Ishikawa (cell line): ENCODE measurements at regions not wholly inside any gene's neighbourhood (a gene's known extent, or its start where the extent isn't known, plus 50 kb on each side); places are given as distances from the start of the nearest gene placed in this dataset.

Experiments
- CEBPB ChIP-seq: IDR thresholded peaks from 2 replicates; pipeline ENCODE4 v1.6.1; 2012
- CREB1 ChIP-seq: IDR thresholded peaks from 2 replicates; pipeline ENCODE4 v1.6.1; 2012; ENCODE audit warnings: low read depth
- EGR1 ChIP-seq: IDR thresholded peaks from 2 replicates; pipeline ENCODE4 v1.6.1; 2012
- EP300 ChIP-seq: IDR thresholded peaks from 2 replicates; pipeline ENCODE4 v1.6.1; 2012; ENCODE audit warnings: borderline replicate concordance
- FOXM1 ChIP-seq: IDR thresholded peaks from 2 replicates; pipeline ENCODE4 v1.6.1; 2012; ENCODE audit warnings: low read depth, borderline replicate concordance
- MAX ChIP-seq: IDR thresholded peaks from 2 replicates; pipeline ENCODE4 v1.6.1; 2012
- NFIC ChIP-seq: IDR thresholded peaks from 2 replicates; pipeline ENCODE4 v1.6.1; 2012
- RAD21 ChIP-seq: IDR thresholded peaks from 2 replicates; pipeline ENCODE4 v1.6.1; 2012; ENCODE audit warnings: low read depth
- REST ChIP-seq: IDR thresholded peaks from 2 replicates; pipeline ENCODE4 v1.6.1; 2012; ENCODE audit warnings: low read depth, mild to moderate bottlenecking
- TAF1 ChIP-seq: IDR thresholded peaks from 2 replicates; pipeline ENCODE4 v1.6.1; 2012; ENCODE audit warnings: low read depth, mild to moderate bottlenecking
- TCF12 ChIP-seq: IDR thresholded peaks from 2 replicates; pipeline ENCODE4 v1.6.1; 2012; ENCODE audit warnings: low read depth
- TEAD4 ChIP-seq: IDR thresholded peaks from 2 replicates; pipeline ENCODE4 v1.6.1; 2012
- YY1 ChIP-seq: IDR thresholded peaks from 2 replicates; pipeline ENCODE4 v1.6.1; 2012; ENCODE audit warnings: low read depth
- ZBTB7A ChIP-seq: IDR thresholded peaks from 2 replicates; pipeline ENCODE4 v1.6.1; 2012; ENCODE audit warnings: low read depth
- TF ChIP-seq, protein P1 (sequence below): IDR thresholded peaks from 2 replicates; pipeline ENCODE4 v1.6.1; 2012

- no peak for TF ChIP-seq FOXM1
- no peak for TF ChIP-seq NFIC
- peak; percentile 60 for TF ChIP-seq RAD21
- TF ChIP-seq EGR1 = no peak
- no peak for TF ChIP-seq EP300
- no peak for TF ChIP-seq TAF1
- TF ChIP-seq, protein P1, sequence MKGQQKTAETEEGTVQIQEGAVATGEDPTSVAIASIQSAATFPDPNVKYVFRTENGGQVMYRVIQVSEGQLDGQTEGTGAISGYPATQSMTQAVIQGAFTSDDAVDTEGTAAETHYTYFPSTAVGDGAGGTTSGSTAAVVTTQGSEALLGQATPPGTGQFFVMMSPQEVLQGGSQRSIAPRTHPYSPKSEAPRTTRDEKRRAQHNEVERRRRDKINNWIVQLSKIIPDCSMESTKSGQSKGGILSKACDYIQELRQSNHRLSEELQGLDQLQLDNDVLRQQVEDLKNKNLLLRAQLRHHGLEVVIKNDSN = no peak
- TF ChIP-seq REST = no peak
- no peak for TF ChIP-seq CREB1
These were observed 1531.7 kb upstream of the SPRY2 start for GRCh38 chr13:81872581-81872980.

- no peak for TF ChIP-seq CEBPB
- no peak for TF ChIP-seq CREB1
- no peak for TF ChIP-seq TEAD4
- no peak for TF ChIP-seq MAX
- TF ChIP-seq FOXM1 = no peak
These were observed 1507.4 kb upstream of the SPRY2 start for GRCh38 chr13:81848291-81848690.

- TF ChIP-seq CEBPB (no peak), FOXM1 (no peak), NFIC (no peak), TCF12 (no peak)
These were observed 1505.8 kb upstream of the SPRY2 start for GRCh38 chr13:81846771-81847170.

DNA sequence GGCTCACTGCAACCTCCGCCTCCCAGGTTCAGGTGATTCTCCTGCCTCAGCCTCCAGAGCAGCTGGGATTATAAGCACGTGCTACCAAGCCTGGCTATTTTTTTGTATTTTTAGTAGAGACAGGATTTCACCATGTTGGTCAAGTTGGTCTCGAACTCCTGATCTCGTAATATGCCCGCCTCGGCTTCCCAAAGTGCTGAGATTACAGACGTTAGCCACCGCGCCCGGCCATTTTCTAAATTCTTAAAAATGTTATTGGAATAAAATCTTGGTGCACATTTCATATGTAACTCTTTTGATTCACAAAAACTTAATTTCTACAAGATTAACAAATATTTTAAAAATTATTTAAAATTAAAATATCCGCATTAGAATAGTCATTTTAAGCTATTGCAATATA, 1480.3 kb upstream of the SPRY2 start:
- TF ChIP-seq TCF12 (no peak), CEBPB (no peak), TEAD4 (no peak), NFIC (no peak), TAF1 (no peak), YY1 (no peak), ZBTB7A (no peak), EP300 (no peak), EGR1 (no peak), REST (no peak), MAX (no peak), RAD21 (no peak), CREB1 (no peak), FOXM1 (no peak)
- TF ChIP-seq, protein P1 = no peak

GRCh38 chr13:81800433-81800832, 1459.5 kb upstream of the SPRY2 start:
- TF ChIP-seq FOXM1 (no peak), RAD21 (no peak), TEAD4 (no peak), REST (no peak), TCF12 (no peak), EP300 (no peak), TAF1 (no peak), NFIC (no peak), EGR1 (no peak), MAX (no peak), YY1 (no peak), ZBTB7A (no peak), CREB1 (no peak), CEBPB (no peak)
- TF ChIP-seq, protein P1 = no peak
